ENCODE measurements at regions not wholly inside any gene's neighbourhood (a gene's known extent, or its start where the extent isn't known, plus 50 kb on each side); places are given as distances from the start of the nearest gene placed in this dataset.

GRCh38 chr18:6488956-6489355 lies 74.2 kb upstream of the L3MBTL4 start:
- no peaks in the 10 kb centered on the region for H4K20me1 ChIP-seq (ENCODE audit: control insufficient read depth, extremely low read depth, insufficient read depth, low read length)
- DNase-seq (ENCODE audit: low read depth, low spot score) = no peak
- FAIRE-seq = no peak
- H3K27ac ChIP-seq (ENCODE audit: control insufficient read depth, insufficient read depth, low read length) = no peak overlapping the region
- no peak overlapping the region for H3K4me3 ChIP-seq (ENCODE audit: control insufficient read depth in 2 of 3, extremely low read depth in 1 of 3, insufficient read depth in 2 of 3, low read depth in 1 of 3, low read length in 3 of 3)
- no peak overlapping the region for H2AFZ ChIP-seq (ENCODE audit: control insufficient read depth, low read length)
- H3K36me3 ChIP-seq (ENCODE audit: control insufficient read depth in 2 of 2, extremely low read depth in 1 of 2, insufficient read depth in 2 of 2, low read length in 2 of 2) = no peaks in the 10 kb centered on the region
- H3K4me1 ChIP-seq (ENCODE audit: control insufficient read depth, extremely low read depth, insufficient read depth, low read length) = no peaks in the 10 kb centered on the region
- H3K9ac ChIP-seq (ENCODE audit: control insufficient read depth, extremely low read depth, insufficient read depth, low read length) = no peak overlapping the region
- H3K79me2 ChIP-seq (ENCODE audit: control insufficient read depth, insufficient read depth, low read length) = no peaks in the 10 kb centered on the region
- TF ChIP-seq CTCF (optimal IDR thresholded peaks at IDR 0.05 in 1 of 3, IDR thresholded peaks at IDR 0.05 in 1 of 3, conservative IDR thresholded peaks at IDR 0.05 in 1 of 3; ENCODE audit: extremely low read depth in 1 of 3, insufficient read depth in 2 of 3, low read length in 3 of 3) = no peak
- no peak for TF ChIP-seq EZH2 (IDR thresholded peaks at IDR 0.05; ENCODE audit: low read length)
- H3K4me2 ChIP-seq (ENCODE audit: control insufficient read depth, extremely low read depth, insufficient read depth, low read depth, low read length) = no peak overlapping the region
- no peaks in the 10 kb centered on the region for H3K9me3 ChIP-seq (ENCODE audit: control insufficient read depth, low read depth, low read length)
- no peaks in the 10 kb centered on the region for H3K27me3 ChIP-seq (ENCODE audit: control insufficient read depth, extremely low read depth, insufficient read depth, low read length)
- dilution Hi-C loops (cut with MboI; ENCODE audit: extremely low pct_ligation_motif_present, low sequenced_read_pairs) = no loop called here
- H3K9me1 ChIP-seq (ENCODE audit: control insufficient read depth, extremely low read depth, insufficient read depth, low read length) = no peaks in the 10 kb centered on the region

- no peaks in the 10 kb centered on the region for H3K9me3 ChIP-seq (ENCODE audit: control insufficient read depth, low read depth, low read length)
- no peak overlapping the region for H2AFZ ChIP-seq (ENCODE audit: control insufficient read depth, low read length)
- dilution Hi-C loops (cut with MboI; ENCODE audit: extremely low pct_ligation_motif_present, low sequenced_read_pairs) = no loop called here
- no peaks in the 10 kb centered on the region for H3K9me1 ChIP-seq (ENCODE audit: control insufficient read depth, extremely low read depth, insufficient read depth, low read length)
- no peak overlapping the region for H3K27ac ChIP-seq (ENCODE audit: control insufficient read depth, insufficient read depth, low read length)
- no peaks in the 10 kb centered on the region for H4K20me1 ChIP-seq (ENCODE audit: control insufficient read depth, extremely low read depth, insufficient read depth, low read length)
- peaks cover under 1% of the 10 kb centered on the region for H3K27me3 ChIP-seq (ENCODE audit: control insufficient read depth, extremely low read depth, insufficient read depth, low read length)
- no peaks in the 10 kb centered on the region for H3K4me1 ChIP-seq (ENCODE audit: control insufficient read depth, extremely low read depth, insufficient read depth, low read length)
- FAIRE-seq = no peak
- no peaks in the 10 kb centered on the region for H3K79me2 ChIP-seq (ENCODE audit: control insufficient read depth, insufficient read depth, low read length)
- DNase-seq (ENCODE audit: low read depth, low spot score) = no peak
- no peak overlapping the region for H3K4me3 ChIP-seq (ENCODE audit: control insufficient read depth in 2 of 3, extremely low read depth in 1 of 3, insufficient read depth in 2 of 3, low read depth in 1 of 3, low read length in 3 of 3)
- H3K36me3 ChIP-seq (ENCODE audit: control insufficient read depth in 2 of 2, extremely low read depth in 1 of 2, insufficient read depth in 2 of 2, low read length in 2 of 2) = no peaks in the 10 kb centered on the region
- no peak overlapping the region for H3K9ac ChIP-seq (ENCODE audit: control insufficient read depth, extremely low read depth, insufficient read depth, low read length)
- TF ChIP-seq EZH2 (IDR thresholded peaks at IDR 0.05; ENCODE audit: low read length) = no peak
- TF ChIP-seq CTCF (optimal IDR thresholded peaks at IDR 0.05 in 1 of 3, IDR thresholded peaks at IDR 0.05 in 1 of 3, conservative IDR thresholded peaks at IDR 0.05 in 1 of 3; ENCODE audit: extremely low read depth in 1 of 3, insufficient read depth in 2 of 3, low read length in 3 of 3) = no peak
- H3K4me2 ChIP-seq (ENCODE audit: control insufficient read depth, extremely low read depth, insufficient read depth, low read depth, low read length) = no peak overlapping the region
Observed at GRCh38 chr18:6489977-6490376, 75.3 kb upstream of the L3MBTL4 start.
